ENCODE measurements at regions not wholly inside any gene's neighbourhood (a gene's known extent, or its start where the extent isn't known, plus 50 kb on each side); places are given as distances from the start of the nearest gene placed in this dataset.

- no peak for TF ChIP-seq USF1 (IDR thresholded peaks at IDR 0.05; ENCODE audit: borderline replicate concordance, low read depth)
- no peak for TF ChIP-seq PBX3 (IDR thresholded peaks at IDR 0.05)
- no peak for TF ChIP-seq POLR2AphosphoS5 (IDR thresholded peaks at IDR 0.05; ENCODE audit: low read depth, low read length)
Observed at GRCh38 chr12:4169531-4169930, 104.0 kb upstream of the CCND2 start.
